ENCODE measurements at regions not wholly inside any gene's neighbourhood (a gene's known extent, or its start where the extent isn't known, plus 50 kb on each side); places are given as distances from the start of the nearest gene placed in this dataset.
A peak's percentile ranks its signal among the peaks of the same experiment; 100 is the strongest.

GRCh38 chr9:23306731-23307130 is 519.3 kb downstream of the ELAVL2 start:
- no peaks in the 10 kb centered on the region for H3K27me3 Mint-ChIP-seq
- no peak overlapping the region for H3K27ac Mint-ChIP-seq
- H3K36me3 Mint-ChIP-seq: no peaks in the 10 kb centered on the region
- H3K4me1 Mint-ChIP-seq: no peaks in the 10 kb centered on the region
- H3K9me3 Mint-ChIP-seq: peaks cover 2% of the 10 kb centered on the region
- H3K4me3 Mint-ChIP-seq: no peak overlapping the region
- no peak for ATAC-seq

DNA sequence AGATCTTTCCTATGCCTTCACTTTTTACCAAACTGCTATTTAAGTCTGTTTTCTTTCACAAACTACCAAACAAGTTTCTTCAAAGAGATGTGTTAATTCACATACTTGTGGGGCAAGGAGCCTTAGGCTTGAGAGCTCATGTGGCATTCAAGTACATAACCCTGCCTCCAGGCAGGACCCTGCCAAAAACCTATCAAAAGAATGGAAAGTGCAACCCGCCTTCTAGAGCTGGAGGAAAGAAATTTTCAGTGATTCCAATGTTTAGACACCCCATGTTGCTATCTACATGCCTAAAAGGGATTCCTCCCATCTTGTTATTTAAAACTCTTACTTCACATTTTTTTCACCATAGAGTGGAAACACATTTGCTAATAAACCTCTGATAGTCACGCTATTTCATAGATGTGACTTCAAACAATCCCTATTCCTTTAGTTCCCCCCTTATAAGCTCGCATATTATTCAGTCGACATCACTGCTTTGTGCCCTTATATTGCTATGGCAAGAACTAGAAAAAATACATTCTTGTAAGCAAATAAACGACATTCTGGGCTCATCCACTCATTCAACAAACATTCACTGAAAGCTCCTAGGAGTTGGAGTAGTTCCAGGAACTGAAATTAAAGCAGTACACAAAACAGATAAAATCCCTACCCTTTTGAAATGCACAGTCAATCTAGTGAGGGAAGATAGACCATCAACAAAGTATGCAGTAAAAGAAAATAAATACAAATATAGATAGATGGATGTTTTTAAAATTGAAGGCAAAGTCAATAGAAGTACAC is 518.1 kb downstream of the ELAVL2 start:
- Mint-ChIP-seq H3K36me3 (no peaks in the 10 kb centered on the region), H3K4me1 (no peaks in the 10 kb centered on the region), H3K4me3 (no peak overlapping the region), H3K9me3 (peaks cover 2% of the 10 kb centered on the region), H3K27ac (no peak overlapping the region), H3K27me3 (no peaks in the 10 kb centered on the region)
- no peak for ATAC-seq

- no peaks in the 10 kb centered on the region for H3K4me1 Mint-ChIP-seq
- H3K27me3 Mint-ChIP-seq: no peaks in the 10 kb centered on the region
- ATAC-seq: no peak
- no peaks in the 10 kb centered on the region for H3K9me3 Mint-ChIP-seq
- H3K4me3 Mint-ChIP-seq: no peak overlapping the region
- H3K36me3 Mint-ChIP-seq: no peaks in the 10 kb centered on the region
- H3K27ac Mint-ChIP-seq: no peak overlapping the region
Observed at GRCh38 chr9:23309800-23310199, 516.2 kb downstream of the ELAVL2 start.

GRCh38 chr9:23314247-23314646 is 511.8 kb downstream of the ELAVL2 start:
- H3K27ac Mint-ChIP-seq: no peak overlapping the region
- H3K36me3 Mint-ChIP-seq: no peaks in the 10 kb centered on the region
- H3K27me3 Mint-ChIP-seq: no peaks in the 10 kb centered on the region
- peaks cover 4% of the 10 kb centered on the region for H3K9me3 Mint-ChIP-seq
- no peak for ATAC-seq
- no peaks in the 10 kb centered on the region for H3K4me1 Mint-ChIP-seq
- H3K4me3 Mint-ChIP-seq: no peak overlapping the region

DNA sequence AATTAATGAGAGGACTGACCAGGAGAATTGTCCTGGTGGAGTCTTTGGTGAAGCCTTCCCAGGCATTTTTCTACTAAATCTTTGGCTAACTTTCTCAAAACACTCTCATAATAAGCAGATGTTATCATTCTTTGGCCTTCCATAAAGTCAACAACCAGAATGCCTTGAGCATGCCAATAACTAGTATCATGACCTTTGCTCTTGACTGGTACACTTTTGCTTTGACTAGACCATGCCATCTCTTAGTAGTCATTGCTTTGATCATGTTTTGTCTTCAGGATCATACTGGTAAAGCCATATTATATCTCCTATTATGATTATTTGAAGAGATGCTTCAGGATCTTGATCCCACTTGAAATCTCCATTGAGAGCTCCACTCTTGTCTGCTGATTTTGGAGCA is 506.9 kb downstream of the ELAVL2 start:
- Mint-ChIP-seq H3K36me3 (no peaks in the 10 kb centered on the region), H3K4me3 (no peak overlapping the region), H3K27ac (no peak overlapping the region), H3K9me3 (peaks cover 4% of the 10 kb centered on the region), H3K27me3 (no peaks in the 10 kb centered on the region), H3K4me1 (no peaks in the 10 kb centered on the region)
- ATAC-seq: no peak

GRCh38 chr9:23321049-23321448 is 505.0 kb downstream of the ELAVL2 start:
- Mint-ChIP-seq H3K9me3 (no peaks in the 10 kb centered on the region), H3K36me3 (no peaks in the 10 kb centered on the region), H3K27ac (no peak overlapping the region), H3K27me3 (no peaks in the 10 kb centered on the region), H3K4me3 (no peak overlapping the region), H3K4me1 (no peaks in the 10 kb centered on the region)
- no peak for ATAC-seq

- Mint-ChIP-seq H3K9me3 (no peaks in the 10 kb centered on the region), H3K27ac (no peak overlapping the region), H3K4me1 (no peaks in the 10 kb centered on the region), H3K4me3 (no peak overlapping the region), H3K36me3 (no peaks in the 10 kb centered on the region), H3K27me3 (no peaks in the 10 kb centered on the region)
- no peak for ATAC-seq
Observed at GRCh38 chr9:23322392-23322791, 503.6 kb downstream of the ELAVL2 start.

DNA sequence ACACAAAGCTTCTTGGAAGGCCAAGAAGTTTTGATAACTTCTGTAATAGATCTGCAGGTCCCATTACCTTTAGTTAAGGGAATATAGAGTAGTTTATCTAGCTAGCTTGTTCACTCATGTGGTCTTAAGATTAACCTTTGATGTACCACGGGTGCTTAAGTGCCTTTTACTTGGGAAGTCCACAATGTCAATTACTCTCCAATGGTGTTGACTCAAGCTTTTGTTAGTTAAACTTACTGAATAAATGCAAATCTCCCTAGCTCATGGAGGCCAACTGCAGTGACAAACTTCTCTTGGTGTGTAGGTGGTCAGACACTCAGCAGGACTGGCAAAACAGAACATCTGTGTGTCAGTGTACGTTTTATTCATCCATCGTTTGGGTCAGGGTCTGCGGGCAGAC is 501.5 kb downstream of the ELAVL2 start:
- Mint-ChIP-seq H3K27ac (no peak overlapping the region), H3K4me1 (no peaks in the 10 kb centered on the region), H3K36me3 (no peaks in the 10 kb centered on the region), H3K9me3 (peaks cover 2% of the 10 kb centered on the region), H3K27me3 (no peaks in the 10 kb centered on the region), H3K4me3 (no peak overlapping the region)
- no peak for ATAC-seq

GRCh38 chr9:23326597-23326996 is 499.4 kb downstream of the ELAVL2 start:
- no peak overlapping the region for H3K4me3 Mint-ChIP-seq
- H3K9me3 Mint-ChIP-seq: peaks cover 10% of the 10 kb centered on the region
- no peak overlapping the region for H3K27ac Mint-ChIP-seq
- ATAC-seq: no peak
- no peaks in the 10 kb centered on the region for H3K4me1 Mint-ChIP-seq
- no peaks in the 10 kb centered on the region for H3K27me3 Mint-ChIP-seq
- no peaks in the 10 kb centered on the region for H3K36me3 Mint-ChIP-seq

DNA sequence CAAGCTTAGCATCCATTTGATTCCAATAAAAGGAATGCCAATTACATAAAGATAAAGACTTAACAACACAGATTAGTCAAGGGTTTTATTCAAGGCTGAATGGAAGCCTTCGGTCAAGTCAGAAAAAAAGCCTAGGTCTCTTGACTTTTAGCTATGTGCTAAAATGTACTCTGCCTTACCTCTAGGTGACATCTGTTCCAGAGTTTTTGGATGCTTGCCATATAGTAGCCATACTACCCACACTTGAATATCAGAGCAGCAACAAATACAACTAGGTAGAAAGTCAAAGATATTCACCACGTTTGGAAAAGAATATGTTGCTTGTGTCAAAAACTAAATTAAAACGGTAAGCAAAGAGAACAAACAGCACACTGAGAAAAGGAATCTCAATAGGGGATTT is 484.7 kb downstream of the ELAVL2 start:
- no peaks in the 10 kb centered on the region for H3K27me3 Mint-ChIP-seq

DNA sequence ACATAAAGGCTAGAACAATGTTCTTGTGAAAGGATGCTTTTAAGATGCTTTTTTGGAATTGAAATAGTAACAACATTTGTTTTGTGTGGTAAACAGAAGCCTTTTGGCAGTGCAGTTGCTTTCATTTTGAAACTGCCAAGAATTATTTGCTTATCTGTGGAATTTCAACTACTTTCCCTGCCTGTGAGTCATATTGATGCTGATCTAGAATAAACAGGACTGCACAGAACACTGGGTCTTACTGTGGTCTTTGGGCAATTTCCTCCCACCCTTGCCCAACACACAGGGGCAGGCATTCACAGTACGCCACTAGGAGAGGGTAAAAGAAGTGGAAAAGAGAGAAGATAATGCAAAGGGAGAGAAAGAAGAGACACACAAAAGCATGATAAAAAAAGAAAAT is 483.7 kb downstream of the ELAVL2 start:
- Mint-ChIP-seq H3K27ac (no peak overlapping the region), H3K27me3 (no peaks in the 10 kb centered on the region), H3K4me1 (no peaks in the 10 kb centered on the region), H3K36me3 (no peaks in the 10 kb centered on the region), H3K9me3 (peaks cover 3% of the 10 kb centered on the region), H3K4me3 (no peak overlapping the region)
- ATAC-seq: no peak

More for the DNA sequence above, 484.7 kb downstream of the ELAVL2 start:
- ATAC-seq: no peak
- Mint-ChIP-seq H3K27ac (no peak overlapping the region), H3K36me3 (no peaks in the 10 kb centered on the region), H3K4me1 (no peaks in the 10 kb centered on the region), H3K9me3 (no peaks in the 10 kb centered on the region), H3K4me3 (no peak overlapping the region)

GRCh38 chr9:23343226-23343625 is 482.8 kb downstream of the ELAVL2 start:
- Mint-ChIP-seq H3K27ac (no peak overlapping the region), H3K4me3 (no peak overlapping the region)

DNA sequence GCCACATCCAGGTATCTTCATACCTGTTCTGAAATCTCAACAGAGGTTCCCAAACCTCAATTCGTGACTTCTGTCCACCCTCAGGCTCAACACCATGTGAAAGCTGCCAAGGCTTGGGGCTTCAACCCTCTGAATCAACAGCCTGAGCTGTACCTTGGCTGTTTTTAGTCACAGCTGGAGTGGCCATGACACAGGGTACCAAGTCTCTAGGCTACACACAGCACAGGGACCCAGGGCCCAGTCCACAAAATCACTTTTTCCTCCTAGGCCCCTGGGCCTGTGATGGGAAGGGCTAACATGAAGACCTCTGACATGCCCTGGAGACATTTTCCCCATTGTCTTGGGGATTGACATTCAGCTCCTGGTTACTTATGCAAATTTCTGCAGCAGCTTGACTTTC is 464.9 kb downstream of the ELAVL2 start:
- no peak for ATAC-seq
- H3K9me3 Mint-ChIP-seq: peaks cover 3% of the 10 kb centered on the region

More at GRCh38 chr9:23343226-23343625, 482.8 kb downstream of the ELAVL2 start:
- Mint-ChIP-seq H3K36me3 (no peaks in the 10 kb centered on the region), H3K9me3 (peaks cover 7% of the 10 kb centered on the region), H3K27me3 (no peaks in the 10 kb centered on the region), H3K4me1 (no peaks in the 10 kb centered on the region)
- no peak for ATAC-seq

DNA sequence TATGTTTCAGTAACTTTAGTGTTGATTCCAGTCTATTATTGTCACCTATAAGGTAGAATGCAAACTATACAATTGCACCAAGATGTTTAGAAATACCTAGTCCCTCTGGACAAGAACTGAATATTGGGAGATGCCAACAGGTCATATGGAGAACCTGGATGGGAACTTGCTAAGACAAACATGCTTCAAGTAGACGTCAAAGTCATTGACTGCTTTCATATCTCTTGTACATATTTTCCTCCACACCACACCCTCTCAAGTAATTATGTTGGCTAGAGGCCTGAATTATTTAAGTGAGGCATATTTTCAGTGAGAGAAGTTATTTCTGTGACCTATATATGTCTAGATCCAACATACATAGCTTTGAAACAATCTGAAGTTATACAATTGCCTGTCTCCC is 453.3 kb downstream of the ELAVL2 start:
- Mint-ChIP-seq H3K27ac (no peak overlapping the region), H3K4me1 (no peaks in the 10 kb centered on the region), H3K36me3 (no peaks in the 10 kb centered on the region), H3K4me3 (no peak overlapping the region), H3K9me3 (peaks cover 6% of the 10 kb centered on the region), H3K27me3 (no peaks in the 10 kb centered on the region)
- ATAC-seq: no peak

More for the DNA sequence above, 464.9 kb downstream of the ELAVL2 start:
- Mint-ChIP-seq H3K4me3 (no peak overlapping the region), H3K4me1 (no peaks in the 10 kb centered on the region), H3K27me3 (no peaks in the 10 kb centered on the region), H3K27ac (no peak overlapping the region), H3K36me3 (no peaks in the 10 kb centered on the region)

DNA sequence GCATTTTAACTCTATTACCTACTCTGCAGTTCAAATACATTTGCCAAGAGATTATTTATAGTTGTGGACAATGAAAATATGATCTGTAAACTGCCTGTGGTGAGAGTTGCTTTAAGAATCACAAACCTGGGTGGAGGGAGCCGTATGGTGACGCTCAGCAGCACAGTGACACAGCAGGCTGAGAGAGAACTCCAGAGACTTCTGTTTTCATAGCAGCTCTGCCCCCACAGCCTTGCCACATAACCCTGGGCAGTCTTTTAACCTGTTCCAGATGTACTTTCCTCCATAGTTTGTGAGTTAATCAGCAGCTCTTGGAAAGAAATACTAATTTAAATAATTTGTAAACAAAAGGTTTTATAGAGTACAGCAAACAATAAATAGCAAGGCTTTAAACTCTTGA is 450.5 kb downstream of the ELAVL2 start:
- no peak overlapping the region for H3K4me3 Mint-ChIP-seq
- H3K36me3 Mint-ChIP-seq: no peaks in the 10 kb centered on the region
- H3K4me1 Mint-ChIP-seq: no peaks in the 10 kb centered on the region
- H3K27me3 Mint-ChIP-seq: no peaks in the 10 kb centered on the region
- H3K9me3 Mint-ChIP-seq: no peaks in the 10 kb centered on the region
- ATAC-seq: no peak
- no peak overlapping the region for H3K27ac Mint-ChIP-seq

- H3K4me3 Mint-ChIP-seq: no peak overlapping the region
- no peaks in the 10 kb centered on the region for H3K4me1 Mint-ChIP-seq
- no peaks in the 10 kb centered on the region for H3K36me3 Mint-ChIP-seq
- no peaks in the 10 kb centered on the region for H3K27me3 Mint-ChIP-seq
- H3K27ac Mint-ChIP-seq: no peak overlapping the region
- peaks cover 2% of the 10 kb centered on the region for H3K9me3 Mint-ChIP-seq
- ATAC-seq: peak; percentile 25
Observed at GRCh38 chr9:23379842-23380241, 446.2 kb downstream of the ELAVL2 start.

Data from stimulated activated memory B cell treated with anti-CD40 and anti-IgM and Interleukin-4, amounts not matched to agents 10 μg/mL and 1 μg/mL and 100 μg/mL, for 72 hours (primary cell).